GM12865 (cell line): ENCODE measurements at regions not wholly inside any gene's neighbourhood (a gene's known extent, or its start where the extent isn't known, plus 50 kb on each side); places are given as distances from the start of the nearest gene placed in this dataset.
"Not testable (repeated sequence)": the region's sequence is repeated elsewhere in the genome, so short reads cannot be mapped to it uniquely, and the experiment has no call there.

Source experiments
- DNase-seq: peaks from one replicate; pipeline ENCODE4 v3.0.0; 2010; ENCODE audit warnings: low read depth
- H3K4me3 ChIP-seq: 2 replicates; pipeline ENCODE4 v1.5.1; 2011; ENCODE audit warnings: mild to moderate bottlenecking, low read depth, low read length, control low read depth
- CTCF ChIP-seq: IDR thresholded peaks from 2 replicates; pipeline ENCODE4 v1.5.1; 2011; ENCODE audit warnings: low read length, control low read depth, low read depth, inconsistent platforms; ENCODE audit not compliant: insufficient read depth; ENCODE audit errors: missing control alignments

- DNase-seq, result no peak
- TF ChIP-seq CTCF, result no peak
Observed at GRCh38 chr1:233722212-233722979, 108.5 kb downstream of the KCNK1 start.

GRCh38 chr1:233723387-233723786, 109.5 kb downstream of the KCNK1 start:
- TF ChIP-seq CTCF, result no peak
- no peak overlapping the region for H3K4me3 ChIP-seq
- no peak for DNase-seq

More at GRCh38 chr1:233722212-233722979, 108.5 kb downstream of the KCNK1 start:
- H3K4me3 ChIP-seq, result no peak overlapping the region

GRCh38 chr1:233724131-233724631, 110.3 kb downstream of the KCNK1 start:
- H3K4me3 ChIP-seq, DNase-seq: not testable (repeated sequence)

GRCh38 chr1:233725423-233725822, 111.5 kb downstream of the KCNK1 start:
- TF ChIP-seq CTCF, result no peak
- DNase-seq, result no peak
- H3K4me3 ChIP-seq, result no peak overlapping the region

- no peak for DNase-seq
- no peak overlapping the region for H3K4me3 ChIP-seq
- no peak for TF ChIP-seq CTCF
Observed at GRCh38 chr1:233728721-233729120, 114.8 kb downstream of the KCNK1 start.

- H3K4me3 ChIP-seq, result no peak overlapping the region
- no peak for DNase-seq
- no peak for TF ChIP-seq CTCF
Observed at GRCh38 chr1:233730380-233730779, 116.5 kb downstream of the KCNK1 start.

- H3K4me3 ChIP-seq, result no peak overlapping the region
- TF ChIP-seq CTCF, result no peak
- DNase-seq, result no peak
Observed at GRCh38 chr1:233730809-233731208, 116.9 kb downstream of the KCNK1 start.
